GM23338 (cell line): ENCODE measurements at regions not wholly inside any gene's neighbourhood (a gene's known extent, or its start where the extent isn't known, plus 50 kb on each side); places are given as distances from the start of the nearest gene placed in this dataset.

Experiments
- ATAC-seq: fragments of 200-7000 bp; cut with Tn5 transposase; 3 replicates; pipeline ENCODE4 v1.9.1; 2020
- DNase-seq: peaks from one replicate; pipeline ENCODE4 v3.0.0-alpha.2; 2015; ENCODE audit warnings: low spot score
- H2AFZ ChIP-seq: fragments of 200-600 bp; sonication (generic); 2 replicates; pipeline ENCODE4 v1.8.0; 2016; ENCODE audit warnings: antibody characterized with exemption, mild to moderate bottlenecking, moderate library complexity
- H3F3A ChIP-seq: fragments of 200-600 bp; sonication (generic); replicated peaks from 2 replicates; pipeline ENCODE4 v1.8.0; 2017; ENCODE audit warnings: antibody characterized with exemption, mixed run types, low read depth
- H3K27ac ChIP-seq: fragments of 200-600 bp; sonication (generic); 2 replicates; pipeline ENCODE4 v1.6.1; 2016; ENCODE audit warnings: low read depth
- H3K27me3 ChIP-seq: fragments of 200-600 bp; sonication (generic); 2 replicates; pipeline ENCODE4 v1.8.0; 2016; ENCODE audit warnings: mild to moderate bottlenecking, mixed run types, moderate library complexity; ENCODE audit not compliant: insufficient read depth
- H3K36me3 ChIP-seq: fragments of 200-600 bp; sonication (generic); 2 replicates; pipeline ENCODE4 v1.8.0; 2016; ENCODE audit warnings: mild to moderate bottlenecking; ENCODE audit not compliant: insufficient read depth
- H3K4me1 ChIP-seq: fragments of 200-600 bp; sonication (generic); 2 replicates; pipeline ENCODE4 v1.8.0; 2016; ENCODE audit warnings: mild to moderate bottlenecking, moderate library complexity; ENCODE audit not compliant: insufficient read depth
- H3K4me2 ChIP-seq: fragments of 200-600 bp; sonication (generic); 2 replicates; pipeline ENCODE4 v1.7.1; 2017; ENCODE audit warnings: mixed run types
- H3K4me3 ChIP-seq: fragments of 200-600 bp; sonication (generic); 2 replicates; pipeline ENCODE4 v1.6.1; 2016; ENCODE audit warnings: mixed run types
- H3K79me2 ChIP-seq: fragments of 200-600 bp; sonication (generic); replicated peaks from 2 replicates; pipeline ENCODE4 v1.8.0; 2017; ENCODE audit warnings: mild to moderate bottlenecking; ENCODE audit not compliant: insufficient read depth
- H3K9me2 ChIP-seq: fragments of 200-600 bp; sonication (generic); 2 replicates; pipeline ENCODE4 v1.8.0; 2017; ENCODE audit not compliant: insufficient read depth
- H4K20me1 ChIP-seq: fragments of 200-600 bp; sonication (generic); replicated peaks from 2 replicates; pipeline ENCODE4 v1.8.0; 2017; ENCODE audit warnings: mild to moderate bottlenecking; ENCODE audit not compliant: insufficient read depth
- H3K27ac Mint-ChIP-seq: 2 replicates; pipeline ENCODE4 v1.8.0; 2020; ENCODE audit warnings: inconsistent platforms, mild to moderate bottlenecking, moderate library complexity, mixed read lengths
- H3K27me3 Mint-ChIP-seq: 3 replicates; pipeline ENCODE4 v1.8.0; 2022; ENCODE audit warnings: low read depth, mild to moderate bottlenecking, moderate library complexity, mixed read lengths, inconsistent platforms; ENCODE audit not compliant: insufficient read depth, poor library complexity
- H3K36me3 Mint-ChIP-seq: 3 replicates; pipeline ENCODE4 v1.8.0; 2021; ENCODE audit warnings: low read depth, mild to moderate bottlenecking, inconsistent platforms, moderate library complexity, mixed read lengths
- H3K4me1 Mint-ChIP-seq: 3 replicates; pipeline ENCODE4 v1.8.0; 2020; ENCODE audit warnings: mild to moderate bottlenecking, inconsistent platforms, mixed read lengths
- H3K4me3 Mint-ChIP-seq: 3 replicates; pipeline ENCODE4 v1.8.0; 2021; ENCODE audit warnings: moderate library complexity, mild to moderate bottlenecking, inconsistent platforms, mixed read lengths
- H3K9me3 Mint-ChIP-seq: 3 replicates; pipeline ENCODE4 v1.8.0; 2020; ENCODE audit warnings: moderate library complexity, mild to moderate bottlenecking, inconsistent platforms, mixed read lengths
- CREB1 ChIP-seq: fragments of 250-450 bp; sonication (Bioruptor Pico); IDR thresholded peaks from 2 replicates; pipeline ENCODE4 v1.5.0; 2020; ENCODE audit warnings: low read depth, mild to moderate bottlenecking, moderate library complexity
- CTCF ChIP-seq, 2 experiments: fragments of 200-600 bp in 1 of 2; sonication (generic) in 1 of 2; conservative IDR thresholded peaks; 2 replicates each; pipeline versions ENCODE4 v1.5.1 to v1.6.1; 2016 to 2017; ENCODE audit warnings: antibody characterized with exemption in 2 of 2, low read depth in 2 of 2, mild to moderate bottlenecking in 2 of 2, moderate library complexity in 1 of 2
- ETS1 ChIP-seq: IDR thresholded peaks from 2 replicates; pipeline ENCODE4 v1.6.1; 2016; ENCODE audit warnings: antibody characterized with exemption
- EZH2 ChIP-seq: fragments of 200-600 bp; sonication (generic); IDR thresholded peaks from one replicate; pipeline ENCODE4 v1.8.0; 2017; ENCODE audit warnings: antibody characterized with exemption, mild to moderate bottlenecking, low read depth; ENCODE audit not compliant: unreplicated experiment
- EZH2phosphoT487 ChIP-seq: fragments of 200-600 bp; sonication (generic); IDR thresholded peaks from one replicate; pipeline ENCODE4 v1.8.1; 2018; ENCODE audit warnings: antibody characterized with exemption; ENCODE audit not compliant: unreplicated experiment
- JUNB ChIP-seq: IDR thresholded peaks from one replicate; pipeline ENCODE4 v1.6.1; 2016; ENCODE audit warnings: antibody characterized with exemption; ENCODE audit not compliant: unreplicated experiment
- NANOG ChIP-seq: IDR thresholded peaks from 2 replicates; pipeline ENCODE4 v1.6.1; 2016; ENCODE audit warnings: antibody characterized with exemption, borderline replicate concordance
- POLR2AphosphoS5 ChIP-seq: IDR thresholded peaks from 2 replicates; pipeline ENCODE4 v1.6.1; 2016; ENCODE audit warnings: antibody characterized with exemption, low read depth
- REST ChIP-seq: IDR thresholded peaks from one replicate; pipeline ENCODE4 v1.6.1; 2018; ENCODE audit warnings: antibody characterized with exemption; ENCODE audit not compliant: unreplicated experiment
- ZNF114 ChIP-seq: fragments of 250-450 bp; sonication (Bioruptor Pico); IDR thresholded peaks from 2 replicates; pipeline ENCODE4 v1.5.0; 2020; ENCODE audit warnings: mild to moderate bottlenecking, moderate library complexity
- ZNF331 ChIP-seq: fragments of 250-450 bp; sonication (Bioruptor Pico); IDR thresholded peaks from 2 replicates; pipeline ENCODE4 v1.5.0; 2020; ENCODE audit warnings: low read depth, mild to moderate bottlenecking, moderate library complexity
- ZNF462 ChIP-seq: fragments of 250-450 bp; sonication (Bioruptor Pico); IDR thresholded peaks from 2 replicates; pipeline ENCODE4 v1.5.0; 2020; ENCODE audit warnings: mild to moderate bottlenecking, moderate library complexity

GRCh38 chr6:167547328-167547692 lies 222.4 kb downstream of the TTLL2 start:
- Mint-ChIP-seq H3K36me3 (no peaks in the 10 kb centered on the region), H3K4me1 (no peaks in the 10 kb centered on the region; the same call in 2 of the 3 replicates), H3K4me3 (no peak overlapping the region), H3K27me3 (peaks cover 5% of the 10 kb centered on the region), H3K9me3 (no peaks in the 10 kb centered on the region; the same call in 2 of the 3 replicates), H3K27ac (no peak overlapping the region)
- Histone ChIP-seq H3K27me3 (no peaks in the 10 kb centered on the region), H3K9me2 (no peaks in the 10 kb centered on the region), H3K36me3 (no peaks in the 10 kb centered on the region), H4K20me1 (no peaks in the 10 kb centered on the region), H3K4me1 (no peaks in the 10 kb centered on the region), H2AFZ (no peak overlapping the region), H3F3A (no peaks in the 10 kb centered on the region), H3K4me2 (no peak overlapping the region), H3K79me2 (no peaks in the 10 kb centered on the region), H3K27ac (no peak overlapping the region), H3K4me3 (no peak overlapping the region)
- no peak for ATAC-seq
- DNase-seq: no peak
- no peak for TF ChIP-seq ZNF331 (CRISPR knock-in tag)
- TF ChIP-seq ZNF114: no peak
- TF ChIP-seq EZH2phosphoT487: no peak
- TF ChIP-seq POLR2AphosphoS5: no peak
- no peak for TF ChIP-seq REST
- TF ChIP-seq ETS1: no peak
- TF ChIP-seq JUNB: no peak
- TF ChIP-seq CREB1 (CRISPR knock-in tag): no peak
- no peak for TF ChIP-seq CTCF (conservative IDR thresholded peaks at IDR 0.05; ENCODE audit: low read depth in 2 of 2)
- TF ChIP-seq EZH2: no peak
- TF ChIP-seq NANOG: no peak
- TF ChIP-seq ZNF462 (CRISPR knock-in tag): no peak
